Fibroblast of pulmonary artery (primary cell): ENCODE measurements at regions not wholly inside any gene's neighbourhood (a gene's known extent, or its start where the extent isn't known, plus 50 kb on each side); places are given as distances from the start of the nearest gene placed in this dataset.
"Not testable (repeated sequence)": the region's sequence is repeated elsewhere in the genome, so short reads cannot be mapped to it uniquely, and the experiment has no call there.

Experiments
- DNase-seq: peaks from one replicate; pipeline ENCODE4 v3.0.0-alpha.2; 2010; ENCODE audit warnings: low read depth
- H3K4me3 ChIP-seq: replicated peaks from 2 replicates; pipeline ENCODE4 v1.5.1; 2011; ENCODE audit warnings: low read depth, mild to moderate bottlenecking, control low read depth, low read length, moderate library complexity
- TF ChIP-seq, protein P1 (sequence below): IDR thresholded peaks from 2 replicates; pipeline ENCODE4 v1.5.1; 2011; ENCODE audit warnings: mild to moderate bottlenecking, control low read depth, low read length, inconsistent platforms; ENCODE audit errors: missing control alignments

DNA sequence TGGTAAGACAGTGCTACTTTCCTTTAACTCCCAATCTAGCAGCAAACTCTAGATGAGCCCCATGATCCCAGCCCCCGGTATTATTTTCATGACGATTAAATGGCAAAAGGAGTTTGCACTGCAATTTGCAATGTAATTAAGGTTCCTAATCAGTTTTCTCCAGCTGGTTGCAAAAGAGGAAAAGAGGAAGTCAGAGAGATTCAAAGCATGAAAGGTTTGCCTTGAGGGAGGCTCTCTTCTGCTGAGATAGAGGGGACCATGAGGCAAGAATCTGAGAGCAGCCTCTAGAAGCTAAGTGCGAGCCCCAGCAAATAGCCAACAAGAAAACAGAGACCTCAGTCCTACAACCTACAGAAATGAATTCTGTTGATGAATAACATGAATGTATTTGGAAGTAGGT is 527.1 kb downstream of the UQCRFS1 start:
- no peak for DNase-seq
- TF ChIP-seq, protein P1, sequence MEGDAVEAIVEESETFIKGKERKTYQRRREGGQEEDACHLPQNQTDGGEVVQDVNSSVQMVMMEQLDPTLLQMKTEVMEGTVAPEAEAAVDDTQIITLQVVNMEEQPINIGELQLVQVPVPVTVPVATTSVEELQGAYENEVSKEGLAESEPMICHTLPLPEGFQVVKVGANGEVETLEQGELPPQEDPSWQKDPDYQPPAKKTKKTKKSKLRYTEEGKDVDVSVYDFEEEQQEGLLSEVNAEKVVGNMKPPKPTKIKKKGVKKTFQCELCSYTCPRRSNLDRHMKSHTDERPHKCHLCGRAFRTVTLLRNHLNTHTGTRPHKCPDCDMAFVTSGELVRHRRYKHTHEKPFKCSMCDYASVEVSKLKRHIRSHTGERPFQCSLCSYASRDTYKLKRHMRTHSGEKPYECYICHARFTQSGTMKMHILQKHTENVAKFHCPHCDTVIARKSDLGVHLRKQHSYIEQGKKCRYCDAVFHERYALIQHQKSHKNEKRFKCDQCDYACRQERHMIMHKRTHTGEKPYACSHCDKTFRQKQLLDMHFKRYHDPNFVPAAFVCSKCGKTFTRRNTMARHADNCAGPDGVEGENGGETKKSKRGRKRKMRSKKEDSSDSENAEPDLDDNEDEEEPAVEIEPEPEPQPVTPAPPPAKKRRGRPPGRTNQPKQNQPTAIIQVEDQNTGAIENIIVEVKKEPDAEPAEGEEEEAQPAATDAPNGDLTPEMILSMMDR: no peak
- H3K4me3 ChIP-seq: no peak overlapping the region

DNA sequence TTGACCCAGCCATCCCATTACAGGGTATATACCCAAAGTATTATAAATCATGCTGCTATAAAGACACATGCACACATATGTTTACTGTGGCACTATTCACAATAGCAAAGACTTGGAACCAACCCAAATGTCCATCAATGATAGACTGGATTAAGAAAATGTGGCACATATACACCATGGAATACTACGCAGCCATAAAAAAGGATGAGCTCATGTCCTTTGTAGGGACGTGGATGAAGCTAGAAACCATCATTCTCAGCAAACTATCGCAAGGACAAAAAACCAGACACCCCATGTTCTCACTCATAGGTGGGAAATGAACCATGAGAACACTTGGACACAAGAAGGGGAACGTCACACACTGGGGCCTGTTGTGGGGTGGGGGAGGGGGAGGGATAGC is 527.9 kb downstream of the UQCRFS1 start:
- not testable (repeated sequence) for DNase-seq, H3K4me3 ChIP-seq

DNA sequence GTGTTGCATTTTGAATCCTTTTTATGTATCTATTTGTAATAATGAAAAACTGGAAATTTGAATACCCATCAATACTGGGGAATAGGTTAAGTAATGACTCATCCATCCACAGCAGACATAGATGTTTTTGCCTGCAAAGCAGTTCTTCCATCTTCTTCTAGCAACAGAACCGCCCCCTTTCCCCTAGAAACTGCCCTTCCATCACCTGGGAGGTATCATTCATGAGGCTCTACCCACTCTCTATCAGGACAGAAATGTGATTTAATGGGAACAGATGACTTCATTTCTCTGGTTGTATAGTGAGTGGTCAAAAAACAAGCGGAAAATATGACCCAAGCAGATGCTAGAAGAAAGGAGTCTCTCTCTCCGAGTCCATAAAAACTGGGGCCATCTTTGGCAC is 532.8 kb downstream of the UQCRFS1 start:
- H3K4me3 ChIP-seq: no peak overlapping the region
- DNase-seq: no peak

DNA sequence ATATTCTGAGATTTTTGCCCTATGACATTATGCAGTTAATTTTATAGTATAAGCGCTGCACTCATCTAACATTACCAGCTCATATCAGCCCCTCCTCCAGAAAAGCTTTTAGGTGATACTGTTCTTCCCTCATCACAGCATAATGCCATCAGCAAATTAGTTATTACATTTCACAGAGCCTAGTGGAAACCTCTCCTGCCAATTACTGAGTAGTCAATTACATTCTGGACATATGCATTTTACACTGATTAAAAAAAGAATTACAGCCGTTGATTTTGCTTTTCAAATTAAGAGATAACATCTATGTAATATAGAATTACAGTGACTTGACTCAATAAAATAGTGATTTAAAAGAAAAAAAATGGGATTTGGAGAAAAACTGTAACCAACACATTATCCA is 542.1 kb downstream of the UQCRFS1 start:
- H3K4me3 ChIP-seq: no peak overlapping the region
- TF ChIP-seq, protein P1: no peak
- DNase-seq: no peak

More for the DNA sequence above, 532.8 kb downstream of the UQCRFS1 start:
- TF ChIP-seq, protein P1: no peak

DNA sequence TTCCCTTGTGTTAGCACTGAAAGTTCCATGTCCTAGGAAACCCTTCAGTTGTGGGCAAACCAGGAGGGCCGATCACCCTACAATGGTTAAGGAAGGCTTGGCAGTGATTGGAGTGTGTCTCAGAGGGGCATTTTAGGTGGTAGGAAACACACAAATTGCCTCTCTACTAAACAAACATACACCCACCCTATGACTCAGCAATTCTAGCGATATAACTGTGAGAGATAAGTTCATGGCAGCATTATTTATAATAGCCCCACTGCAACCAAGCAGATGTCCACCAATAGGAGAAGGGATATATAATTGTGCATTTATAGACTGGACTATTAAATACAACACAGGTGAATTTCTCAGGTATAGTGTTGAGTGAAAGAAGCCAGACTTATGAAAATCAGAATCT is 543.1 kb downstream of the UQCRFS1 start:
- TF ChIP-seq, protein P1: no peak
- DNase-seq: no peak
- H3K4me3 ChIP-seq: no peak overlapping the region

DNA sequence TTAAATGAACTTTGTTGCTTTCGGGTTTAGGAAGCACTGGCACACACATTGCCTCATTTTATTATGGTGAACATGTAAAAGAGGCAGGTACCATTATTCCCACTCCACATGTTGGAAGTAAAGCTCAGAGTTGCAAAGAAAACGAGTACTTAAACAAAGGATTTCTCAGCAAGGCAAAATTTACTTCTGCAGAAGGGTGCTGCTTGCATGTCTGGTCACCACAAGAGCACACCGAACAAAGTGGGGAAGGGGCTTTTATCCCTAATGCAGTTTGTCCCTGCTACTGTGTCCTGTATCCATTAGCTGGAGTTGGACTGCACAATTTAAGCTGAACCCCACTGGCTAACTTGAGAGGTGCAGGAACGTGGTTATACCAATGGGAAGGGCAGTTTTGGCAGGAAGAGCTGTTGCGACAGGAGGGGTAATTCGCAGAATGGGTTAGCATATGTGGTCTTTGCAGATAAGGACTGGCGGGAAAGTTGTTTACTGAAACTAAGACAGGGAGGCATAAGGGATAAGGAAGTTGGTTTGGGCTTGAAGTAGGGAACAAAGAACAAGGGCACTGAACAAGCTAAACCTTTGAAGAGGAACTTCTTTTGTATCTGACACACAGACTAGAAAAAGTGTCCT is 545.5 kb downstream of the UQCRFS1 start:
- H3K4me3 ChIP-seq: no peak overlapping the region
- no peak for DNase-seq
- TF ChIP-seq, protein P1: no peak

DNA sequence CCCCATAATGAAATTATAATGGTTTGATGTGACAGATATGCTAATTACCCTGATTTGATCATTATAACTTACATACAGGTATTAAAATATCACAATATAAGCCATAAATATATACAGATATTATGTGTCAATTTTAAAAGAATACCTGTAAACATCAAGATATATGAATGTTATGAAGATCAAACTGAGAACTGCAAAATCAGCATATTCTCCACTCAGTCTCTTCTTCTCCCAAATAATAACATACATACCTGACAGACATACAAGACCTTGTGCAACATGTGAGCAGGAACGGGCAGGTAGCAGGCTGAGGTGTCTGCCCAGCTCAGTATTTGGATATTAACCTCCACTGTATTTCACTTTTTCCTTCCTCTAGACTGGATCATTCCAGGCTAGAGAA is 547.2 kb downstream of the UQCRFS1 start:
- DNase-seq: no peak
- H3K4me3 ChIP-seq: no peak overlapping the region
- TF ChIP-seq, protein P1: no peak
